ENCODE measurements at regions not wholly inside any gene's neighbourhood (a gene's known extent, or its start where the extent isn't known, plus 50 kb on each side); places are given as distances from the start of the nearest gene placed in this dataset.

- TF ChIP-seq CTCF (IDR thresholded peaks at IDR 0.05): no peak
- TF ChIP-seq POLR2A (IDR thresholded peaks at IDR 0.05): no peak
- TF ChIP-seq POLR2AphosphoS5 (IDR thresholded peaks at IDR 0.05): no peak
Measured at GRCh38 chr3:137099364-137100219, 141.8 kb downstream of the IL20RB start.

All from gastroesophageal sphincter (tissue), 3 donors.